HUES48 (cell line): ENCODE measurements at regions not wholly inside any gene's neighbourhood (a gene's known extent, or its start where the extent isn't known, plus 50 kb on each side); places are given as distances from the start of the nearest gene placed in this dataset.
"Not testable (repeated sequence)": the region's sequence is repeated elsewhere in the genome, so short reads cannot be mapped to it uniquely, and the experiment has no call there.

Experiments used
- H3K27ac ChIP-seq: one replicate; pipeline ENCODE4 v1.7.0; 2013; ENCODE audit warnings: low read depth, low read length, inconsistent platforms
- H3K27me3 ChIP-seq: 2 replicates; pipeline ENCODE4 v1.6.1; 2013; ENCODE audit warnings: mild to moderate bottlenecking, low read length; ENCODE audit not compliant: control insufficient read depth, insufficient read depth
- H3K36me3 ChIP-seq: 2 replicates; pipeline ENCODE4 v1.6.1; 2013; ENCODE audit warnings: low read length; ENCODE audit not compliant: control insufficient read depth, insufficient read depth
- H3K4me1 ChIP-seq: 2 replicates; pipeline ENCODE4 v1.6.1; 2013; ENCODE audit warnings: mild to moderate bottlenecking, low read length; ENCODE audit not compliant: control insufficient read depth, insufficient read depth
- H3K4me3 ChIP-seq: 2 replicates; pipeline ENCODE4 v1.5.1; 2013; ENCODE audit warnings: mild to moderate bottlenecking, low read depth, low read length
- H3K9ac ChIP-seq: 2 replicates; pipeline ENCODE4 v1.6.1; 2013; ENCODE audit warnings: mild to moderate bottlenecking, low read depth, low read length, moderate library complexity
- H3K9me3 ChIP-seq: 2 replicates; pipeline ENCODE4 v1.6.1; 2013; ENCODE audit warnings: low read length; ENCODE audit not compliant: control insufficient read depth, insufficient read depth

DNA sequence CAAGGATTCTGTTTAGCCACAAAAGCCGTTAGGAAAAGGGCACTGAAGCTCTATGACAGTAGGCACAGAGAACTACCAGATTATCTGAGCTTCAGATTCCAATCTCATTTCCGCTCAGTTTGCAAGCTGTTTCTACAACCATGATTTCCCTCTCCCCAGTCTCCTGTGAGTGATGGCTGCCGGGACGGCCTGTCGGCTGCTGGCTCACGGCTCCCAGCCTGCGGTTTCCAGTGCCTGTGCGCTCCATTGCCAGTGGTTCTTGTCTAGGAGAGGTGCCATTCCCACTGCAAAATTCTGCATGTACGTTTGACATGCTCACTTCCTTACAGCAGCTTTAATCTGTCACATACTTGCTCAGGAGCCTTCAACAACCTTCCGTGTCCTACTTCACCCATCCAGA is 429.1 kb upstream of the FRG1 start:
- Histone ChIP-seq H3K27ac (no peak overlapping the region), H3K9ac (no peak overlapping the region), H3K4me1 (peaks cover 1% of the 10 kb centered on the region; the same call in 1 of the 2 replicates), H3K4me3 (no peak overlapping the region), H3K36me3 (no peaks in the 10 kb centered on the region), H3K9me3 (no peaks in the 10 kb centered on the region), H3K27me3 (no peaks in the 10 kb centered on the region)

DNA sequence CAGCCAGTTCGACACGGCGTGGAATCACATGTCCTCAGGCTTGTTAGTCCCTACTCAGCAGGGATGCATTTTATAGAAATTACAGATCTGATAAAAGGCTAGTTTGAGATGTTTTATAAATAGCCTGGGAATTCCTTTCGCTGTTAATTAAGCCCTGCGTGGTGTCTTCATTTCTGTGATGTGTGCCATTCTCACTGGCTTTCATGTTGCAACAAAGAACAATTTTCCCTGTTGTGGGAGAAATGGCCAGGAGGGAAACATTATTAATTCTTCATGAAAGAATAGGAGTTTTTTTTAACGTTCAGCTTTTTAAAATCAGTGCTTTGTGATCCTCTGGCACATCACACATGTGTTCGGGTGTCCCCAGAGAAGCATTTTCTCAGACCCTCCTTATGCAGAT is 427.3 kb upstream of the FRG1 start:
- no peaks in the 10 kb centered on the region for H3K36me3 ChIP-seq
- no peak overlapping the region for H3K4me3 ChIP-seq
- no peak overlapping the region for H3K9ac ChIP-seq
- no peak overlapping the region for H3K27ac ChIP-seq
- no peaks in the 10 kb centered on the region for H3K9me3 ChIP-seq
- peaks cover 9% of the 10 kb centered on the region for H3K4me1 ChIP-seq
- H3K27me3 ChIP-seq, result no peaks in the 10 kb centered on the region

- peaks cover 9% of the 10 kb centered on the region for H3K4me1 ChIP-seq
- H3K36me3 ChIP-seq, result no peaks in the 10 kb centered on the region
- no peaks in the 10 kb centered on the region for H3K27me3 ChIP-seq
- no peaks in the 10 kb centered on the region for H3K9me3 ChIP-seq
- H3K9ac ChIP-seq, result no peak overlapping the region
- no peak overlapping the region for H3K4me3 ChIP-seq
- no peak overlapping the region for H3K27ac ChIP-seq
Observed at GRCh38 chr4:189514209-189514608, 426.5 kb upstream of the FRG1 start.

- H3K4me3 ChIP-seq, result no peak overlapping the region
- H3K9ac ChIP-seq, result no peak overlapping the region
- no peaks in the 10 kb centered on the region for H3K36me3 ChIP-seq
- H3K27me3 ChIP-seq, result no peaks in the 10 kb centered on the region
- peaks cover 9% of the 10 kb centered on the region for H3K4me1 ChIP-seq
- peak overlapping the region; percentile 67 for H3K27ac ChIP-seq
- H3K9me3 ChIP-seq, result no peaks in the 10 kb centered on the region
Observed at GRCh38 chr4:189516902-189517301, 423.8 kb upstream of the FRG1 start.

- peaks cover 3% of the 10 kb centered on the region for H3K9me3 ChIP-seq
- H3K4me3 ChIP-seq, result no peak overlapping the region
- peaks cover 9% of the 10 kb centered on the region for H3K4me1 ChIP-seq
- no peaks in the 10 kb centered on the region for H3K27me3 ChIP-seq
- H3K9ac ChIP-seq, result no peak overlapping the region
- H3K27ac ChIP-seq, result no peak overlapping the region
- no peaks in the 10 kb centered on the region for H3K36me3 ChIP-seq
Observed at GRCh38 chr4:189519186-189519585, 421.5 kb upstream of the FRG1 start.

DNA sequence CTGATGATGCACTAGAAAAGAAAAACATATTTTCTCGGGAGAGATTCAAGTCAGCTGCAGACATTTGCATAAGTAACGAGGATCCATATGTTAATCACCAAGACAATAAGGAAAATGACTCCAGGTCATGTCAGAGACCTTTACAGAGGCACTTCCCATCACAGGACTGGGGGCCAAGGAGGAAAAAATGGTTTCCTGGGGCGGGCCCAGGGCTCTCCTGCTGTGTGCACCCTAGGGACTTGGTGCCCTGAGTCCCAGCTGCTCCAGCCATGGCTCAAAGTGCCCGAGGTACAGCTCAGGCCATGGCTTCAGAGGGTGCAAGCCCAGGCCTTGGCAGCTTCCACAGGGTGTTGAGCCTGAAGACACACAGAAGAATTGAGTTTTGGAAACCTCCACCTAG is 415.4 kb upstream of the FRG1 start:
- H3K9me3 ChIP-seq, result peaks cover 45% of the 10 kb centered on the region
- H3K4me1 ChIP-seq, result no peaks in the 10 kb centered on the region
- H3K4me3 ChIP-seq, result no peak overlapping the region
- no peaks in the 10 kb centered on the region for H3K27me3 ChIP-seq
- no peak overlapping the region for H3K9ac ChIP-seq
- no peak overlapping the region for H3K27ac ChIP-seq
- no peaks in the 10 kb centered on the region for H3K36me3 ChIP-seq

DNA sequence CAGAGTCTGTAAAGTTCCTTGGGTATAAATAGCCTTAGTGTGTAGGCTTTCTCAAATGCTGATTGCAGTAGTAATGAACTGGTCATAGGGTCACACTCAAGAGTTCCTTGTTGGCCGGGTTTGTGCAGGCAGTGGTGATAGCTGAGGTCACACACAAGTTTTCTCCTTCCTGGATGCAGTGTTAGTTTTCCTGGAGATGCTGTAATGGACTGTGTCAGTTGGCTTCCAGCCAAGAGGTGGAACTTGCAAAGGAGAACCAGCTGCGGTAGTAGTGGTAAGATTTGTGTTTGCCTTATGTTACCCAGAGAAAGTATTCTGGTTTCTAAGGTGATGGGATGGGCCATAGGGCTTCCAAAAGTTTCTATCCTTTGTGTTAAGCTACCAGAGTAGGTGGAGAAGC is 409.8 kb upstream of the FRG1 start:
- Histone ChIP-seq H3K4me3 (no peak overlapping the region), H3K27ac (no peak overlapping the region), H3K27me3 (no peaks in the 10 kb centered on the region)

DNA sequence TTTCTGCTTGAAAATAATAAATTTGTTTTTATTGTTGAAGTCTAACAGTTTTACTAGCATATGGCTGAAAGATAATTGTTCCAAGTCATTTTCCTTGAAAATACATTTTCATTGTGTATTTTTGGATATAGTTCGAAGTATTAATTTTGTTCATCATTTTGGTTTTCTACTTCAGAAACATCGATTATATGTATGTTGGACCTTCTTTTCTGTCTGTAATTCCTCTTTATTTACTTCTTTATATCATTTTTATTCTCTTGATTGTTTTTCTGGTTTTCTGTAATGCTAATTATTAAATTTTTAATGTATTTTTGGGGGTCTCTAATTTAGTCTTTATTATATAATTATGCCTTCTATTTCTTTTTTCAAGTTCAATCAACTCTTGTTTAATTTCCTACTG is 407.1 kb upstream of the FRG1 start:
- Histone ChIP-seq H3K4me1 (no peaks in the 10 kb centered on the region), H3K4me3 (no peak overlapping the region), H3K27ac (no peak overlapping the region), H3K27me3 (no peaks in the 10 kb centered on the region), H3K36me3 (no peaks in the 10 kb centered on the region), H3K9me3 (peaks cover 50% of the 10 kb centered on the region), H3K9ac (no peak overlapping the region)

More for the DNA sequence above, 409.8 kb upstream of the FRG1 start:
- H3K9ac ChIP-seq, result no peak overlapping the region
- no peaks in the 10 kb centered on the region for H3K36me3 ChIP-seq
- no peaks in the 10 kb centered on the region for H3K4me1 ChIP-seq
- H3K9me3 ChIP-seq, result peaks cover 65% of the 10 kb centered on the region

GRCh38 chr4:189547559-189547958 is 393.1 kb upstream of the FRG1 start:
- Histone ChIP-seq H3K9ac (no peak overlapping the region), H3K36me3 (no peaks in the 10 kb centered on the region), H3K9me3 (no peaks in the 10 kb centered on the region), H3K4me1 (no peaks in the 10 kb centered on the region), H3K4me3 (no peak overlapping the region), H3K27me3 (no peaks in the 10 kb centered on the region), H3K27ac (no peak overlapping the region)

DNA sequence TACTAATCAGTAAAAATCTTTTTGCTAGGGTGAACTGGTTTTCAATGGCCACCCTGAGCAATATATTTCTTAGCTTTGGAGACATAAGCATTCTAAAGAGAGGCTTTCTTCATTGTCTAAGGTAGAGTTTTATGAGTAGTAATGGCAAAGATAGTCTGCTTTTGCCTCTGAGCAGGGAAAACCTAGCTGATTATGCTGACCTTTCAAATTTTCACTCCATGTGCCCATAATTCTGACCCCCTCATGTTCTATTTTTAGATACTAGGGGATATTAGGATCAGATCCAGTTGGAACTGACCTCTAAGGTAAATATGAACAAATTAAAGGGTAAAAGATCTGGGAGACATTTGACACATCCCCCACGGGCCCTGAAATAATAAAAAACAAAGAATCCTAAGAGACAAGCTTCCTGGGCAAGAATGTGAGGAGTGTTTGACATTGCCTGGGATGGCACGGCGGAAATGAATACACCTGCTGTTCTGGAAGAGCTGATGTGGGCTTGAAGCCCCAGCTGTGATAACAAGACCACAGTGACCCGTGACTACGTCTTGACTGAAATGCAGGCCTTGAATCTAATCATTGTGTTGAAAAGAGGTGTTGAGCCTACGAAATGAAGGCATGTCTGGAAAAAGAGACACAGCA is 392.1 kb upstream of the FRG1 start:
- no peak overlapping the region for H3K27ac ChIP-seq
- H3K9ac ChIP-seq, result no peak overlapping the region
- H3K9me3 ChIP-seq, result no peaks in the 10 kb centered on the region
- H3K4me3 ChIP-seq, result no peak overlapping the region
- no peaks in the 10 kb centered on the region for H3K36me3 ChIP-seq
- H3K27me3 ChIP-seq, result no peaks in the 10 kb centered on the region
- H3K4me1 ChIP-seq, result no peaks in the 10 kb centered on the region

DNA sequence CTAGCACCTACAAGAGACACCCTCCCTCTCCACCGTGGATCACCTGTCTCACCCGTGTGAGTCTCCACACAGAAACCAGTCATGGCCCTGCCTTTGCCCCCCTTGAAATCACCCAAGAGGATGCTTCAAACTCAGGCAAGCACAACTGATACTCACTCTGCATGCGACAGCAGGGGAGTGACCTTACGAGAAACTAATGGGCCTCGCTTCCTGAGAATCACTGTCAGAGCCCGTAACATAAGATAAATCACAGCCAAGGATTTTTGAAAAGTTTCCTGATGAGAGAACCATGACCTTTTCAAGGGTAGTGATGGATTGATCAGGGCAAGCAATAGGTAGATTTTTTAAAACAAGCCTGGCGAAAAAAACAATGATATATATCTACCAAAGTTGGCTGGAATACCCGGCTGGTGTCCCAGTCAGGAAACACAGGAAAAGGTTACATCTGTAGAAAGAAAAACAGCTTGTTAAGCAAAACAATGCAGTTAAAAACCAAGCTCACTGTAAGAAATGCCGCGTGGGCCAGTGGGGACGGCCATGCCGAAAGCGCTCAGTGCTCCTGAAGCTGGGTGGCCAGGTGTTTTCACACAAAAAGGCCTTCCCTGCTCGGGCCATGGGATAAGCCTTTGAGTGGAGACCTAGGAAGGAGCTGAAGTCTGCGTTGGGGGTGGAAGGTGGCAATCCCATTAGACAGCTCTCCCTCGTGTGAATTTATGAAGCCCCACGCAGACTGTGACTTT is 388.6 kb upstream of the FRG1 start:
- not testable (repeated sequence) for H3K4me3 ChIP-seq, H3K27me3 ChIP-seq, H3K9ac ChIP-seq, H3K27ac ChIP-seq, H3K36me3 ChIP-seq, H3K4me1 ChIP-seq, H3K9me3 ChIP-seq
